CD4-positive, alpha-beta T cell treated with Interleukin-10 for 1 hour (primary cell): ENCODE measurements at regions not wholly inside any gene's neighbourhood (a gene's known extent, or its start where the extent isn't known, plus 50 kb on each side); places are given as distances from the start of the nearest gene placed in this dataset.
"Not testable (repeated sequence)": the region's sequence is repeated elsewhere in the genome, so short reads cannot be mapped to it uniquely, and the experiment has no call there.

Source experiments
- DNase-seq: peaks from one replicate; pipeline ENCODE4 v3.0.0-alpha.2; 2020

- DNase-seq: no peak
Observed at GRCh38 chr4:189494407-189494806, 446.3 kb upstream of the FRG1 start.

GRCh38 chr4:189497516-189497915, 443.2 kb upstream of the FRG1 start:
- DNase-seq: no peak

DNA sequence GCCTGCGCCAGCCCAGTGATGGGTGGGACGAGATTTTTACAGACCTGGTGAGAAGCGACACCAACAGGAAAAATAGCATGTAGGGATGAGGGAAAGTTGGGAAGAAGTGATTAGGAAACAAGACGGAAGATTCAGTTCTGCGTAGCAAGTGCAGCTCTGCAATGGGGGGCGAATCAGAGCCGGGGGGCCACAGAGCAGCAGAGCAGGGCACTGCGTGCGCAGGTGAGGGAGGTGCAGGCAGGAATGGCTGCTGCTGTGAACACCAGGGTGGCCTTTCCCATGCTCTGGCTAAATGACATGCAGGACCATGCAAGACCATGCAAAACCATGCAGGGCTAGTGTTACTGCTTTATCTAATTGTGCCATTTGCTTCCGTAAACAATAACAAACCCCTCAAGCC, 442.7 kb upstream of the FRG1 start:
- no peak for DNase-seq

GRCh38 chr4:189498457-189498856, 442.2 kb upstream of the FRG1 start:
- no peak for DNase-seq

- no peak for DNase-seq
Observed at GRCh38 chr4:189499696-189500095, 441.0 kb upstream of the FRG1 start.

GRCh38 chr4:189500970-189501369, 439.7 kb upstream of the FRG1 start:
- no peak for DNase-seq

GRCh38 chr4:189502841-189503435, 437.7 kb upstream of the FRG1 start:
- no peak for DNase-seq

GRCh38 chr4:189504220-189504619, 436.5 kb upstream of the FRG1 start:
- no peak for DNase-seq

- DNase-seq: no peak
Observed at GRCh38 chr4:189505380-189505779, 435.3 kb upstream of the FRG1 start.

DNA sequence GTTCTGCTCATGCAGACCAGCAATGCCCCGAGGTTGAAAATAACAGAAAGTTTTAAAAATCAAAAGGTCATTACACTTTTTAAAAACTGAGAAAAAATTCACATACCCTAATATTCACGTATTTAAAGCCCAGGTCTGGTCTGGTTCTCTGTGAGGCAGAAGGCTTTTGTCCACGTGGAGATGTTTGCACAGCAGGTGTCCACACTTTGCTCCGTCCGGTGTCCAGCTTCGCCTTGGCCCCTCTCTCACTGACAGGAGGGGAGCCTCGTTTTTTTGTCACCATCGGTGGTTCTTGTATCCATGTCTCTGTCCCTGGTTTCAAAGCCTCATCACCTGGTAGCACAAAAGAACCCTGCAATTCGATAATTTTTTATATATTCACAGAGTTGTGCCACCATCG, 434.6 kb upstream of the FRG1 start:
- no peak for DNase-seq

GRCh38 chr4:189507060-189507459, 433.6 kb upstream of the FRG1 start:
- DNase-seq: no peak

GRCh38 chr4:189510601-189511000, 430.1 kb upstream of the FRG1 start:
- no peak for DNase-seq

GRCh38 chr4:189511581-189511980, 429.1 kb upstream of the FRG1 start:
- no peak for DNase-seq

GRCh38 chr4:189513421-189513820, 427.3 kb upstream of the FRG1 start:
- no peak for DNase-seq

DNA sequence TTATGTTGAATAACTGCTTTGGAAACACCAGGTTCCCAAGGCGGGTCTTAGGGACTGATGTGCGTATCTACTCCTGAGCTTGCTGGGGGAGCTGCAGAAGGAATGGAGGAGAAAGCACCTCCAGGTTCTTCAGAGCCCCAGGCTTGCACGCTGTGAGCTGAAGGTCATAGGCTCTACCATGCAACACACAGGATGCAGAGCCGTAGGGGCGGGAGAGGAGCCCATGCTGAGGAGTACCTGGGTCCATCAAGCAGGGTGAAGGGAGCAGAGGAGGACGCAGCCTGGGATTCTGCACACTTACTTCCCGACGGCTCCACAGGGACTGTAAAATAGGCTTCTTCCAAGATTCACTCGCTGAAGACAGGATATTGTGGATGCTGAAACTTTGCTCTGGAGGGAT, 426.5 kb upstream of the FRG1 start:
- no peak for DNase-seq

GRCh38 chr4:189516902-189517301, 423.8 kb upstream of the FRG1 start:
- DNase-seq: no peak

DNA sequence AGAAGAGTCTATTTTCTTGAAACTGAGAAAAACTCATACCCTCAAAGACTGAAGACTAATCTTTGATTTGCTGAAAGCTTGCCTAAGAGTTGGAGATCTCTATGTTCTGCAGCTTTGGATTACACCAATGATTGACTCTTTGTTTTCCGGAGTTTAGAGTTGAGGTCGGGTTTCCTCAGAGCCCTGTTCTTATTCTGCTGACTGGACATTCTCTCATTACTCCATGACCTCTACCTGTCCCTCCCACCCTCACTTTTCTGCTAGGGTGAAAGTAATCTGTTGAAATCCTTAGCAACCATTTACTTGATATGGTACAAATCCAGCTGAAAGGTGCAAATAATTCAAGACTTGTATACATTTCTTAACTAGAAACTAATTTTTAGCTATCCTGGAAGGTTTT, 421.5 kb upstream of the FRG1 start:
- DNase-seq: no peak

DNA sequence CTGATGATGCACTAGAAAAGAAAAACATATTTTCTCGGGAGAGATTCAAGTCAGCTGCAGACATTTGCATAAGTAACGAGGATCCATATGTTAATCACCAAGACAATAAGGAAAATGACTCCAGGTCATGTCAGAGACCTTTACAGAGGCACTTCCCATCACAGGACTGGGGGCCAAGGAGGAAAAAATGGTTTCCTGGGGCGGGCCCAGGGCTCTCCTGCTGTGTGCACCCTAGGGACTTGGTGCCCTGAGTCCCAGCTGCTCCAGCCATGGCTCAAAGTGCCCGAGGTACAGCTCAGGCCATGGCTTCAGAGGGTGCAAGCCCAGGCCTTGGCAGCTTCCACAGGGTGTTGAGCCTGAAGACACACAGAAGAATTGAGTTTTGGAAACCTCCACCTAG, 415.4 kb upstream of the FRG1 start:
- no peak for DNase-seq

DNA sequence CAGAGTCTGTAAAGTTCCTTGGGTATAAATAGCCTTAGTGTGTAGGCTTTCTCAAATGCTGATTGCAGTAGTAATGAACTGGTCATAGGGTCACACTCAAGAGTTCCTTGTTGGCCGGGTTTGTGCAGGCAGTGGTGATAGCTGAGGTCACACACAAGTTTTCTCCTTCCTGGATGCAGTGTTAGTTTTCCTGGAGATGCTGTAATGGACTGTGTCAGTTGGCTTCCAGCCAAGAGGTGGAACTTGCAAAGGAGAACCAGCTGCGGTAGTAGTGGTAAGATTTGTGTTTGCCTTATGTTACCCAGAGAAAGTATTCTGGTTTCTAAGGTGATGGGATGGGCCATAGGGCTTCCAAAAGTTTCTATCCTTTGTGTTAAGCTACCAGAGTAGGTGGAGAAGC, 409.8 kb upstream of the FRG1 start:
- DNase-seq: no peak

DNA sequence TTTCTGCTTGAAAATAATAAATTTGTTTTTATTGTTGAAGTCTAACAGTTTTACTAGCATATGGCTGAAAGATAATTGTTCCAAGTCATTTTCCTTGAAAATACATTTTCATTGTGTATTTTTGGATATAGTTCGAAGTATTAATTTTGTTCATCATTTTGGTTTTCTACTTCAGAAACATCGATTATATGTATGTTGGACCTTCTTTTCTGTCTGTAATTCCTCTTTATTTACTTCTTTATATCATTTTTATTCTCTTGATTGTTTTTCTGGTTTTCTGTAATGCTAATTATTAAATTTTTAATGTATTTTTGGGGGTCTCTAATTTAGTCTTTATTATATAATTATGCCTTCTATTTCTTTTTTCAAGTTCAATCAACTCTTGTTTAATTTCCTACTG, 407.1 kb upstream of the FRG1 start:
- no peak for DNase-seq

DNA sequence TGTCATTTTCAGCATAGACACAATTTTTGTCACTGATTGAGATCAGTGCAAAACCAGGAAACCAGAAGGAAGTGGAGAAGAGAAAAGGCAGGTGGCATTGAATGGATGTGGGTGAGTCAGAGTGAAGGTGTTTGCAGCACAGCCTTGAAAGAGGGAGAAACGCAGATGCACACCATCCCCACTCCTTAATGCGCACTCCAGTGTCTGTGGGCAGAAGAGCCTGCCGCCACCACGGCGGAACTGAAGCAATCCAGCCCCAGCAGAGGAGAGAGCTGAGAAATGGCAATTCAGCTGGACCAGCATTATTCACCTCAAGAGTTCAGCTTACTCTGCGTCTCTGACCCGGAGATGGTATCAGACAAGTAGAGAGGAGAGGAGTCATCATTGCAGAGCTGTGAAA, 393.1 kb upstream of the FRG1 start:
- no peak for DNase-seq

- DNase-seq: no peak
Observed at GRCh38 chr4:189548484-189549125, 392.1 kb upstream of the FRG1 start.

- not testable (repeated sequence) for DNase-seq
Observed at GRCh38 chr4:189551931-189552670, 388.6 kb upstream of the FRG1 start.

DNA sequence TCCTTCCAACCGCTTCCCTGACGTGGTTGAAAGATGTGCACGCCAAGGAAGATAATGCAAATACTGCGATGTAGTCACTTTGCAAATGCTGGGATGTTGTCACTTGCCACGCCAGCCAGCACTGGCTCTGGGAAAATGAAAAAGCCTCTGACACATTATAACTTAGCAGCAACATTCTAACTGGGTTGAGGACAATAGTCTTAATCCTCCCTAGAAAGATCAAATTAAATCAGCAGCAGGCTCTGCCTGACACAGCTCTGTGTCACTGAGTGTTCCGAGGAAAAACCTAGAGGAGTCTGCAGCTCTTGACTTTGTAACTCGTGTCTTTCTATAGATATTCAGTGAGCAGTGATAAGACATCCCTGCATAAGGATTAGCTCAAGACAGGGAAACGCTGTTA, 380.1 kb upstream of the FRG1 start:
- DNase-seq: not testable (repeated sequence)

DNA sequence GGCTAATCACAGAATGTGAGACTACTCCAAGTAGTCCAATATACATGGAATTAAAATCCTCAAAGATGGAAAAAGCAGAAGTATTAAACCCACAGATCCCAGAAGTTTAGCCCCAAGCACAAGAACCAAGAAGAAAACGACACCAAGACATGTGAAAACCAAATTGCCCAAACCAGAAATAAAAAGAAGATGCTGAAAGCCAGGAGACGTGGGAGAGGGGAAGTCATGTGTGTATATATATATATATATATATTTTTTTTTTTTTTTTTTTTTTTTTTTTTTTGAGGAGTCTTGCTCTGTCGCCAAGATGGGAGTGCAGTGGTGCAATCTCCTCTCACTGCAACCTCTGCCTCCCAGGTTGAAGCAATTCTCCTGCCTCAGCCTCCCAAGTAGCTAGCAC, 376.9 kb upstream of the FRG1 start:
- DNase-seq: not testable (repeated sequence)
